B cell (primary cell): ENCODE measurements at regions not wholly inside any gene's neighbourhood (a gene's known extent, or its start where the extent isn't known, plus 50 kb on each side); places are given as distances from the start of the nearest gene placed in this dataset.

Experiments used
- EZH2 ChIP-seq: IDR thresholded peaks from 2 replicates; pipeline ENCODE4 v1.6.1; 2012; ENCODE audit warnings: borderline replicate concordance, low read depth, mild to moderate bottlenecking, moderate library complexity, low read length; ENCODE audit not compliant: insufficient read depth, poor library complexity, severe bottlenecking
- TF ChIP-seq, protein P1 (sequence below): fragments of 200-600 bp; IDR thresholded peaks from one replicate; pipeline ENCODE4 v1.8.0; 2022; ENCODE audit warnings: antibody characterized with exemption, mild to moderate bottlenecking

GRCh38 chr13:74246487-74246886, 112.3 kb upstream of the KLF12 start:
- TF ChIP-seq, protein P1, sequence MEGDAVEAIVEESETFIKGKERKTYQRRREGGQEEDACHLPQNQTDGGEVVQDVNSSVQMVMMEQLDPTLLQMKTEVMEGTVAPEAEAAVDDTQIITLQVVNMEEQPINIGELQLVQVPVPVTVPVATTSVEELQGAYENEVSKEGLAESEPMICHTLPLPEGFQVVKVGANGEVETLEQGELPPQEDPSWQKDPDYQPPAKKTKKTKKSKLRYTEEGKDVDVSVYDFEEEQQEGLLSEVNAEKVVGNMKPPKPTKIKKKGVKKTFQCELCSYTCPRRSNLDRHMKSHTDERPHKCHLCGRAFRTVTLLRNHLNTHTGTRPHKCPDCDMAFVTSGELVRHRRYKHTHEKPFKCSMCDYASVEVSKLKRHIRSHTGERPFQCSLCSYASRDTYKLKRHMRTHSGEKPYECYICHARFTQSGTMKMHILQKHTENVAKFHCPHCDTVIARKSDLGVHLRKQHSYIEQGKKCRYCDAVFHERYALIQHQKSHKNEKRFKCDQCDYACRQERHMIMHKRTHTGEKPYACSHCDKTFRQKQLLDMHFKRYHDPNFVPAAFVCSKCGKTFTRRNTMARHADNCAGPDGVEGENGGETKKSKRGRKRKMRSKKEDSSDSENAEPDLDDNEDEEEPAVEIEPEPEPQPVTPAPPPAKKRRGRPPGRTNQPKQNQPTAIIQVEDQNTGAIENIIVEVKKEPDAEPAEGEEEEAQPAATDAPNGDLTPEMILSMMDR, result no peak
- TF ChIP-seq EZH2, result no peak
